ENCODE measurements at regions not wholly inside any gene's neighbourhood (a gene's known extent, or its start where the extent isn't known, plus 50 kb on each side); places are given as distances from the start of the nearest gene placed in this dataset.
A peak's percentile ranks its signal among the peaks of the same experiment; 100 is the strongest.
"Not testable (repeated sequence)": the region's sequence is repeated elsewhere in the genome, so short reads cannot be mapped to it uniquely, and the experiment has no call there.

DNA sequence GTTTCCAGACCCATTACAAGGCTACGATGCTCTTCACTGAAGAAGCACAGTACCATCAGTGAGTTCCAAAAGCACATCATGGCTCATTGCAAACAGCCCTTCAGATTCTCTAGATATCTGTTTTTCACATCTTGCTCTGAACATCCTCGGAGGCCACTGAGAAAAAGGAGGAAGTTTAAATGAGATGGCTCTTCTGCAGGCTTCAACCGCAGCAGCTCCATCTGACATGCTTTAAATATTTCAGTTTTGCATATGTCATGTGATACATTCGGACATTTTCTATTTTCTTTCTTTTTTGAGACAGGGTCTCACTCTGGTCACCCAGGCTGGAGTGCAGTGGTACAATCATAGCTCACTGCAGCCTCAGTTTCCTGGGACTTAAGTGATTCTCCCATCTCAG lies 396.8 kb downstream of the NPIPA8 start:
- ATAC-seq (replicated peaks), result peak; percentile 38
- Mint-ChIP-seq H3K36me3 (ENCODE audit: low read depth) (no peaks in the 10 kb centered on the region), H3K4me1 (no peaks in the 10 kb centered on the region), H3K27me3 (peaks cover 11% of the 10 kb centered on the region), H3K27ac (no peak overlapping the region), H3K4me3 (peak overlapping the region; percentile 62), H3K9me3 (no peaks in the 10 kb centered on the region)

DNA sequence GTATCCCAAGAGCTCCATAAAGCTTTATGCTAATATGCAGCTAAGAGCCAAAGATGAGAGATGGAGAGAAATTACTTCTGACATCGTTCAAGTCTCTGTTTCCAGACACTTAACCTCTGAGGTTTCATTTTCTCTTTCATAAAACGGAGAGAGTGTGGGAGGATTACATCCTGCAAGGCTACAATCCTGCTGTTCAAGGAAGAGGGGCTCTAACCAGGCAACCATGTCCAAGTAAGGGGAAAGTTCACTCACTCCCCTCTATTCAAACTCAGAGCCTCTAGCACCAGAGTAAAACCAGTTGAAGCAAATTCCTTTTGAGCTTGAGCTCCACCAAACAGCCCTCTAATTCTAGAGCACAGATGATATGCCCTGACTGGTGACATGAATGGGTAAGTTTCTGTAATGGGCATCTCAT lies 397.4 kb downstream of the NPIPA8 start:
- Mint-ChIP-seq H3K9me3 (no peaks in the 10 kb centered on the region), H3K36me3 (ENCODE audit: low read depth) (no peaks in the 10 kb centered on the region), H3K27ac (no peak overlapping the region), H3K27me3 (peaks cover 7% of the 10 kb centered on the region), H3K4me3 (peak overlapping the region; percentile 62), H3K4me1 (no peaks in the 10 kb centered on the region)
- peak; percentile 75 for ATAC-seq (replicated peaks)

DNA sequence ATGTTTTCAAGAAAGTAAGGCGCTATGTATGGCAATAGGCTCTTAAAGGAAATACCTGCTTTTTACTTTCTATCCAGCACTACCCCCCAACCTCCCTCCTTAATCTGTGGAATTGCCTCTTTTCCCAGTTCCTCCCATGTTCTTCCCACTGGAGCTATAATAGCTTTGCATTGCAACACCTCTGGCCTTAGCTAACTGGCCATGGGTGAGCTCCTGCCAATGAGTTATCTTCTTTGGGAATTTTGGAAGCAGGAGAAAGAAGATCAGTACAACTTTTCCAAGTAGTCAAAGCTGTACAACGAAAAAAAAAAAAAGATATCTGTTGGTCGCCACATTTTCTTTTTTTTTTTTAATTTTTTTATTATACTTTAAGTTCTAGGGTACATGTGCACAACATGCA lies 398.0 kb downstream of the NPIPA8 start:
- Mint-ChIP-seq H3K4me1 (no peaks in the 10 kb centered on the region), H3K27ac (no peak overlapping the region)
- ATAC-seq (replicated peaks), result no peak

DNA sequence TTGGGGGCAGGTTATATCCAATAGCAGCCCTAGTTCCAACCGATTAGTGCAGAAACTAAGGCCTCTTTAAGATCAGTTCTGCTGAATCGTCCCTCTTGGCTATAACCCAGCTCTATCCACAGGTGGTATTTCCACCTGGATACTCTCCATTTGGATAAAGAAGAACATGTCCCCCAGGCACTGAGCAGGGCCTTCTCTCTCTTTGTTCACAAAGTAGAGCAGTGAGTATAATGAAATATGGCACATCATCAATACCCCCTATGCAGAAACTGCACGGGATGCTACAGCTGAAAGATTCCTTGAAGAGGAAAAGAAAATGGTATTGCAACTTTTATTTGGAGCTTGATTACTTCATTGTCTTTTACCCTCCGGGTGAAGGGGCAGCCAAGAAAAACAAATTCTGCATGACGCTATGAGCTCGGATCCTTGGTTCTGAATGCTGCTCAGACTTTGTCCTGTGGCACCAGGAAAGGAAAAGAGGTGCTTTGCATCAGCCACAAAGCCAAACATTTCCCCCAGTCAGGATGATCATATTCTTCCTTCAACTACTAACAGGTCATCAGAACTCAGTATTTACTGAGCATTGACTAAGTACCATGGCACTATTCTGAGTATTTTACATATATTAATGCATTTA lies 399.7 kb downstream of the NPIPA8 start:
- Mint-ChIP-seq H3K36me3 (ENCODE audit: low read depth) (no peaks in the 10 kb centered on the region), H3K4me1 (no peaks in the 10 kb centered on the region), H3K27me3 (no peaks in the 10 kb centered on the region), H3K4me3 (no peak overlapping the region), H3K9me3 (no peaks in the 10 kb centered on the region), H3K27ac (no peak overlapping the region)
- ATAC-seq (replicated peaks), result no peak

More for the DNA sequence above, 398.0 kb downstream of the NPIPA8 start:
- Mint-ChIP-seq H3K4me3 (peak overlapping the region; percentile 62), H3K36me3 (ENCODE audit: low read depth) (no peaks in the 10 kb centered on the region), H3K27me3 (peaks cover 2% of the 10 kb centered on the region), H3K9me3 (no peaks in the 10 kb centered on the region)

DNA sequence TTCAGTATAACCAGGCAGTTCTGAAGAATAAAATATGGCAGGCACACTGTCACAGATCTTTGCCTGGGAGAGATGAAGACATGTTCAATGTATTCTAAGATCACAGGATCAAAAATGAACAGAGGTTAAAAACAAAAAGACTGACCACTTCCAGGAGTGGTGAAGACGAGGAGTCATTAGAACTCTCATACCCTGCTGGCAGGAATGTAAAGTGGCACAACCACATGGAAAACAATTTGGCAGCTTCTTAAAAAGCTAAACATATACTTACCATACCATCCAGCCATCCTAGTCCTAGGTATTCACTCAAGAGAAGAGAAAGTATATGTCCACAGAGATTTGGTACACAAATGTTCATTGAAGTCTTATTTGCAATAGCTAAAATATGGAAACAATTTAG lies 406.3 kb downstream of the NPIPA8 start:
- H3K27ac Mint-ChIP-seq, result no peak overlapping the region
- H3K9me3 Mint-ChIP-seq, result no peaks in the 10 kb centered on the region
- peaks cover 6% of the 10 kb centered on the region for H3K27me3 Mint-ChIP-seq
- H3K4me1 Mint-ChIP-seq, result no peaks in the 10 kb centered on the region
- H3K4me3 Mint-ChIP-seq, result no peak overlapping the region
- ATAC-seq (replicated peaks), result no peak
- H3K36me3 Mint-ChIP-seq (ENCODE audit: low read depth), result no peaks in the 10 kb centered on the region

DNA sequence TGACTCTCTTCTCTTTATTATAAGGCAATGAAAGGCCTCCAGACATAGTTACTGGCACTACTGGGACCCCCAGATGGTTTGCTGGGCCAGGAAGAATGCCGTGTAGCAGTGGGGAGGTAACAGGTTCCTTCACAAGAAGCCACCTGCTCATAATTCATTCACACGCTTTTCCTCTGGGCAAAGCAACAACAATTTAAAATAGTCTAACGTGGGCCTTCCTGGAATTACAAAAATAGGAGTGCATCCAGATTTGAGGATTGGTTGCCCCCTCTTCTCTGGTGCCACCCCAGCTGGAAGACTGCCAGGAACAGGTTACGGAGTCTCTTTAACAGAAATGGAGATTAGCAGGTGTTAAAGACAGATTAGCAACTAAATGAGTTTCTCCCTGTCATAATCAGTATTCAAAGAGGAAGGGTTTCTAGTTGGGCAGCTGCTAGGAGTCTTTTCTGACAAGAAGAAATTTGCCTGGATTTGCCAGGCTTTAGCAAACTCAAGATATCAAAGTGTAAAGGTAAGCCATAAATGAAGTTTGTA lies 409.6 kb downstream of the NPIPA8 start:
- ATAC-seq (replicated peaks), result no peak
- H3K27ac Mint-ChIP-seq, result no peak overlapping the region
- no peak overlapping the region for H3K4me3 Mint-ChIP-seq

DNA sequence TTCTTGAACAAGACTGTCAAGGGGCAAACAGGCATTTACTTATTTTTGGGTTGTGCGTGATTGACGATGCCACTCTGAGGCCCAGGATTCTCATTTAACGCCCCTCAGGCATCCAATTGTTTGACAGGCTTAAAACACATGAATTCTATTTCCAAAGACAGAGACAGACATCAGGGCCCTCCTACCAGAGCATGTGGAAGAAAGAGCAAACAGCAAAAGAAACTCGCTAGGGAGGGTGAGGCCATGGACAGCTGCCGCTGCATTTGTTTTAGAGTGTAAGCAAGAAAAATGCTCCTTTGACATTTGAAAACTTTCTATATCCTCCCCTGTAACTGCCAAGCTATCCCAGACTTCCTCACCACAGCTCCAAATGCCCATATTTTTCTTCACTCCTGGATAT lies 410.1 kb downstream of the NPIPA8 start:
- no peak for ATAC-seq (replicated peaks)

More for the DNA sequence above, 409.6 kb downstream of the NPIPA8 start:
- Mint-ChIP-seq H3K27me3 (peaks cover 6% of the 10 kb centered on the region), H3K9me3 (no peaks in the 10 kb centered on the region), H3K4me1 (no peaks in the 10 kb centered on the region), H3K36me3 (ENCODE audit: low read depth) (no peaks in the 10 kb centered on the region)

DNA sequence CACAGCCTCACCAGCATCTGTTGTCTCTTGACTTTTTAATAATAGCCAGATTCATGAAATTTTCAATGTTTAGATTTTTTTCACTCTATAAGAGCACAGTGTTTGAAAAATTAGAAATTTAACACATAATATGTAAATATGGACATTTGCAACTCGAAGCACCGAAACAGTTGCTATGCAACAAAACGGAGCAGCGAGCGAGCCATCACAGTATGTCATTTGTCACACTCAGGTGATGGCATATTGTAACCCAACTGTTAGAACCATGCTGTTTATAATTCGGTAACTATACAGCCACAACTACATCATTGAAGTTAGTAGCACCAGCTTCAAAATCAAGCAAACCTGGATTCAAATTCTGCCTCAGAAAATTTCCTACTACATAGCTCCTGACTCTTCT lies 410.8 kb downstream of the NPIPA8 start:
- no peak for ATAC-seq (replicated peaks)
- H3K9me3 Mint-ChIP-seq, result no peaks in the 10 kb centered on the region
- no peaks in the 10 kb centered on the region for H3K36me3 Mint-ChIP-seq (ENCODE audit: low read depth)
- no peak overlapping the region for H3K4me3 Mint-ChIP-seq
- H3K4me1 Mint-ChIP-seq, result no peaks in the 10 kb centered on the region
- no peak overlapping the region for H3K27ac Mint-ChIP-seq
- H3K27me3 Mint-ChIP-seq, result peaks cover 11% of the 10 kb centered on the region

More for the DNA sequence above, 410.1 kb downstream of the NPIPA8 start:
- H3K27me3 Mint-ChIP-seq, result peaks cover 10% of the 10 kb centered on the region
- no peaks in the 10 kb centered on the region for H3K36me3 Mint-ChIP-seq (ENCODE audit: low read depth)
- no peaks in the 10 kb centered on the region for H3K9me3 Mint-ChIP-seq
- H3K4me3 Mint-ChIP-seq, result no peak overlapping the region
- H3K4me1 Mint-ChIP-seq, result no peaks in the 10 kb centered on the region
- H3K27ac Mint-ChIP-seq, result no peak overlapping the region

DNA sequence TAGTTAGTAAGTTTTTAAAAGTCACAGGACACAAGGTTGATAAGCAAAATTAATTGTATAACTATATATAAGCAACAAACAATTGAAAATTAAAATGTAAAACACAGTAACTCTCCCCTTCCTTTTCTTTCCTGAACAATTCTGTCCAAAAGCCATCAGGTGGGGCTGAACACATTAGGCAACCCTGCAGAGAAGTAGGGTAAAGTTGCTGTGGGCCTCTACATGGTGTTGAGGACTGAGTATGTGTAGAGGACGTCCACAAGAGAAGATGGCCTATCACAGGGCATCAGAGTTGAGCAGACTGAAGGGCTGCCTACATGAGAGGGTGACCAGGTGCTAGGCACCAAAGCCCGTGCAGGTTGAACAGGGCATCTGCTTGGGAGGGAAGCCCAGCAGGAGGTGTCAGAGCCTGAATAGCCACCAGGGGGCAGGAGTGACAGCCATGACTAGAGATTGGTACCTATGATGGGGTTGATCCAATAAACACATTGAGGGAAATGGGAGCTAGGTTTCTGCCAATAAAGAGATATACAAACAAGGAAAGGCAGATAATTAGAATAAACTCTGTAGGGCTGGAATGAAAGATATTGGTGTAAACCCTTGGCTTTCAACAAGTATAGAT lies 415.1 kb downstream of the NPIPA8 start:
- Mint-ChIP-seq H3K27ac (no peak overlapping the region), H3K4me1 (no peaks in the 10 kb centered on the region), H3K4me3 (no peak overlapping the region), H3K36me3 (ENCODE audit: low read depth) (no peaks in the 10 kb centered on the region), H3K27me3 (peaks cover 22% of the 10 kb centered on the region), H3K9me3 (no peaks in the 10 kb centered on the region)
- ATAC-seq (replicated peaks), result peak; percentile 70

DNA sequence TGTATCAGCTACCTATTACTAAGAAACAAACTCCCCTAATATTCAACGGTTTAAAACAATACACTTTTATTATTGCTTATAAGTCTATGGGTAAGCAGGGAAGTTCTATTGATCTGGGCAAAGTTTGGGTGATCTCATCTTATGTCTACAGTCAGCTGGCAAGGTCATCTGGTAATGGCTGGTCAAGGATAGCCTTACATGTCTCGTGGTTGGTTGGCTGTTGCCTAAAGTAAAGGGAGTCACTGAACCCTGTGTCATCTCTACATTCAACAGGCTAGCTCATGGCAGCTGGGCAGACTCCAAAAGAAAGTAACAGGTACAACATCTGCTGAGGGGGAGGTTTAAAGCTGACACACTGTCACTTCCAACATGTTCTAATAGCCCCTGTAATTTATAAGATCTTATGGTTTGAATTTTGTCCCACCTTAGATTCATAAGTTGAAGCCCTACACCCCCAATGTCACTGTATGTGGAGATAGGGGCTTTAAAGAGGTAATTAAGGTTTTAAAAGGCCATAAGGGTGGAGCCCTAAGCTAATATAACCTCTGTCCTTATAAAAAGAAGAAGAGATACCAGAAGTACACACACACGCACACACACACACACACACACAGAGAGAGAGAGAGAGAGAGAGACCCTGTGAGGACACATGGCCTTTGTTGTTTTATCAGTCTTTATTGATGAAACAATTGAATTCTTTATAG lies 419.1 kb downstream of the NPIPA8 start:
- Mint-ChIP-seq H3K4me1 (no peaks in the 10 kb centered on the region), H3K27ac (no peak overlapping the region), H3K27me3 (peaks cover 25% of the 10 kb centered on the region), H3K4me3 (no peak overlapping the region), H3K9me3 (peaks cover 7% of the 10 kb centered on the region), H3K36me3 (ENCODE audit: low read depth) (no peaks in the 10 kb centered on the region)
- ATAC-seq (replicated peaks), result no peak

DNA sequence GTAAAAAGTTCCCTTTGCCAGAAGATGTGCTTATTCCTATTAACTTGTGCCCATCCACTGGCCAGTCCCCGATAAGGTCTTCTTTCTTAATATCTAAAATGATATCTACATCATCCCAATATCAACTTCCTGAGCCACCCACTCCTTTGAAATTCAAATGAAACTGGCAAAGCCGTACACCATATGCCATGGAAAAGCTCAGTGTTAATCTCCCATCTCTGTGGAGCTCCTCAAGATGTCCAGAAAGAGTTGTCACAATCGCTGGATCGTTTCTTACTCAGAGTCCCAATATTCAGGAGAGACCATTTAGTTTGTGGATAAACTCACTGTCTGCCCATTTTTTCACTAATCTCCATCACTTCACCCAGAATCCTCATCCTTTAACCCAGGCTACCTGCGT lies 420.7 kb downstream of the NPIPA8 start:
- H3K36me3 Mint-ChIP-seq (ENCODE audit: low read depth), result no peaks in the 10 kb centered on the region
- H3K27me3 Mint-ChIP-seq, result peaks cover 21% of the 10 kb centered on the region
- H3K4me1 Mint-ChIP-seq, result no peaks in the 10 kb centered on the region
- no peak overlapping the region for H3K27ac Mint-ChIP-seq
- no peak for ATAC-seq (replicated peaks)
- H3K9me3 Mint-ChIP-seq, result peaks cover 7% of the 10 kb centered on the region
- no peak overlapping the region for H3K4me3 Mint-ChIP-seq

DNA sequence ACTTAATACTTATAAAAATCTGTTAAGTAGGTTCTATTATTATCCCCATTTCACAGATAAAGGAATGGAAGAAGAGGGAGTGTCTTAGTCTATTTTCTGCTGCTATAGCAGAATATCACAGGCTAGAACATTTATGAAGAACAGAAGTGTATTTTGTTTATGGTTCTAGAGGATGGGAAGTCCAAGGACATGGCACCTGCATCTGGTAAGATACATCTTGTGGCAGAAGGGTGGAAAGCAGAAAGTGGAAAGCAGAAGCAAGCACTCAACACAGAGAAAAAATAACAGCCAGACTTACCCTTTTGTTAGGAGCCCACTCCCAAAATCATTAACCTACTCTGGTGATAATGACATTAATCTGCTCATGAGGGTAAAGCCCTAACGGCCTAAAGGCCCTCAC lies 422.4 kb downstream of the NPIPA8 start:
- Mint-ChIP-seq H3K27me3 (peaks cover 17% of the 10 kb centered on the region), H3K4me1 (no peaks in the 10 kb centered on the region), H3K9me3 (peaks cover 7% of the 10 kb centered on the region), H3K36me3 (ENCODE audit: low read depth) (no peaks in the 10 kb centered on the region), H3K4me3 (no peak overlapping the region), H3K27ac (no peak overlapping the region)
- no peak for ATAC-seq (replicated peaks)

DNA sequence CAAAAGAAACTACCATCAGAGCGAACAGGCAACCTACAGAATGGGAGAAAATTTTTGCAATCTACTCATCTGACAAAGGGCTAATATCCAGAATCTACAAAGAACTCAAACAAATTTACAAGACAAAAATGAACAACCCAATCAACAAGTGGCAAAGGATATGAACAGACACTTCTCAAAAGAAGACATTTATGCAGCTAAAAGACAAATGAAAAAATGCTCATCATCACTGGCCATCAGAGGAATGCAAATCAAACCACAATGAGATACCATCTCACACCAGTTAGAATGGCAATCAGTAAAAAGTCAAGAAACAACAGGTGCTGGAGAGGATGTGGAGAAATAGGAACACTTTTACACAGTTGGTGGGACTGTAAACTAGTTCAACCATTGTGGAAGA lies 425.0 kb downstream of the NPIPA8 start:
- not testable (repeated sequence) for H3K36me3 Mint-ChIP-seq (ENCODE audit: low read depth); H3K4me3 Mint-ChIP-seq; H3K9me3 Mint-ChIP-seq; ATAC-seq (replicated peaks); H3K4me1 Mint-ChIP-seq; H3K27ac Mint-ChIP-seq; H3K27me3 Mint-ChIP-seq

DNA sequence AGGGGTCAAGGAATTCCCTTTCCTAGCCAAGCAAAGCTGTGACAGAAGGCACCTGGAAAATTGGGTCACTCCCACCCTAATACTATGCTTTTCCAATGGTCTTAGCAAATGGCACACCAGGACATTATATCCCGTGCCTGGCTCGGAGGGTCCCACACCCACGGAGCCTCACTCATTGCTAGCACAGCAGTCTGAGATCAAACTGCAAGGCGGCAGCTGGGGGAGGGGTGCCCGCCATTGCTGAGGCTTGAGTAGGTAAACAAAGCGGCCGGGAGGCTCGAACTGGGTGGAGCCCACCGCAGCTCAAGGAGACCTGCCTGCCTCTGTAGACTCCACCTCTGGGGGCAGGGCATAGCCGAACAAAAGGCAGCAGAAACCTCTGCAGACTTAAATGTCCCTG lies 429.9 kb downstream of the NPIPA8 start:
- H3K4me3 Mint-ChIP-seq; H3K27ac Mint-ChIP-seq; H3K36me3 Mint-ChIP-seq (ENCODE audit: low read depth); H3K9me3 Mint-ChIP-seq; ATAC-seq (replicated peaks); H3K4me1 Mint-ChIP-seq: not testable (repeated sequence)
- H3K27me3 Mint-ChIP-seq, result peaks cover 18% of the 10 kb centered on the region

DNA sequence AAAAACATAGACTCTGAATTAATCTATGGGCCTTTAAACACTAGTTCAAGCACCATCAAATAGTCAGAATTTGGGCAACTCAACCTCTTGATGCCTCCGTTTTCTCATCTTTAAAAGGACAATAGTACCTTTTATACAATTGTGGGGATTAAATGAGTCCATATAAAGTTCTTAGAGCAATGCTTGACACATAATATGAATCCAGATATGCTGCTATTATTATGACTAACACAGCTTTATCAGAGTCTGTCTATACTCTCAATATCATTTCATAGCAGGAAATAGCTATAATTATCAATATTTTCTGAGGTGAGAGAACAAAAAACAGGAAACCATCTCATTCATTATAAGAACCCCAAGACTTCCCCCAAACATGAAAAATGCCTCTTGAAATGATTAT lies 430.5 kb upstream of the XYLT1 start:
- H3K4me3 Mint-ChIP-seq, result no peak overlapping the region
- no peaks in the 10 kb centered on the region for H3K36me3 Mint-ChIP-seq (ENCODE audit: low read depth)
- H3K4me1 Mint-ChIP-seq, result no peaks in the 10 kb centered on the region
- ATAC-seq (replicated peaks), result no peak
- H3K27me3 Mint-ChIP-seq, result peaks cover 15% of the 10 kb centered on the region
- H3K9me3 Mint-ChIP-seq, result peaks cover 3% of the 10 kb centered on the region
- no peak overlapping the region for H3K27ac Mint-ChIP-seq

All from activated T-helper 17 cell treated with anti-CD3 and anti-CD28 coated beads, Interleukin-2, amount 50 U/mL, for 72 hours (primary cell).